Activated T-helper 17 cell treated with anti-CD3 and anti-CD28 coated beads, Interleukin-2, amount 50 U/mL, for 72 hours (primary cell): ENCODE measurements at regions not wholly inside any gene's neighbourhood (a gene's known extent, or its start where the extent isn't known, plus 50 kb on each side); places are given as distances from the start of the nearest gene placed in this dataset.
"Not testable (repeated sequence)": the region's sequence is repeated elsewhere in the genome, so short reads cannot be mapped to it uniquely, and the experiment has no call there.

Experiments
- ATAC-seq: fragments of 150-1000 bp; cut with Tn5 transposase; replicated peaks from 2 replicates; pipeline ENCODE4 v1.10.0; 2021; ENCODE audit warnings: mild to moderate bottlenecking, moderate library complexity
- H3K27ac Mint-ChIP-seq: one replicate; pipeline ENCODE4 v1.8.0; 2022; ENCODE audit warnings: mixed read lengths
- H3K27me3 Mint-ChIP-seq: one replicate; pipeline ENCODE4 v1.8.0; 2022; ENCODE audit warnings: mixed read lengths
- H3K36me3 Mint-ChIP-seq: one replicate; pipeline ENCODE4 v1.8.0; 2022; ENCODE audit warnings: low read depth, mild to moderate bottlenecking, mixed read lengths
- H3K4me1 Mint-ChIP-seq: one replicate; pipeline ENCODE4 v1.8.0; 2022; ENCODE audit warnings: mixed read lengths
- H3K4me3 Mint-ChIP-seq: one replicate; pipeline ENCODE4 v1.8.0; 2022; ENCODE audit warnings: mild to moderate bottlenecking, mixed read lengths
- H3K9me3 Mint-ChIP-seq: one replicate; pipeline ENCODE4 v1.8.0; 2022; ENCODE audit warnings: mixed read lengths

- Mint-ChIP-seq H3K36me3 (no peaks in the 10 kb centered on the region), H3K4me3 (no peak overlapping the region), H3K9me3 (no peaks in the 10 kb centered on the region), H3K27ac (no peak overlapping the region), H3K4me1 (no peaks in the 10 kb centered on the region), H3K27me3 (no peaks in the 10 kb centered on the region)
- ATAC-seq = no peak
Observed at GRCh38 chr18:14963246-14963645, 215.3 kb downstream of the ANKRD30B start.

DNA sequence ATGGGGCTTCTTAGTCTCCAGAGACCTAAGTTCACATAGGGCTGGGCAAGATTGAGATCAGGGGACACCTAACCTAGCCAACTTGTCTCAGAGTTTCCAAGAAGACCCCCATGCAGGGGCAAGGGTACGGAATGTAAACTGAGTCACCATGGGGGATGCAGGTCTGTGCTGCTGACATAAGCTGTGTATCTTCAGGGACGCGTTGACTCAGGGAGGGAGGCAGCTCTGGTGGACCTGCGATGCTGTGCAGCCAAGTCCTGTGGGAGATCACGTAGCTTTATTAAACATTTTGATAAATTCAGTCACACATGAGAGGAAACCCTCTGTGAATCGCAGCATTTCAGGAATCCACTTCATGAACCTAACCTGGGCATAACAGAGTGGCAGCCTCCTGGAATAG lies 216.0 kb downstream of the ANKRD30B start:
- no peaks in the 10 kb centered on the region for H3K9me3 Mint-ChIP-seq
- no peaks in the 10 kb centered on the region for H3K4me1 Mint-ChIP-seq
- no peaks in the 10 kb centered on the region for H3K27me3 Mint-ChIP-seq
- H3K36me3 Mint-ChIP-seq = no peaks in the 10 kb centered on the region
- no peak overlapping the region for H3K27ac Mint-ChIP-seq
- ATAC-seq = no peak
- no peak overlapping the region for H3K4me3 Mint-ChIP-seq

DNA sequence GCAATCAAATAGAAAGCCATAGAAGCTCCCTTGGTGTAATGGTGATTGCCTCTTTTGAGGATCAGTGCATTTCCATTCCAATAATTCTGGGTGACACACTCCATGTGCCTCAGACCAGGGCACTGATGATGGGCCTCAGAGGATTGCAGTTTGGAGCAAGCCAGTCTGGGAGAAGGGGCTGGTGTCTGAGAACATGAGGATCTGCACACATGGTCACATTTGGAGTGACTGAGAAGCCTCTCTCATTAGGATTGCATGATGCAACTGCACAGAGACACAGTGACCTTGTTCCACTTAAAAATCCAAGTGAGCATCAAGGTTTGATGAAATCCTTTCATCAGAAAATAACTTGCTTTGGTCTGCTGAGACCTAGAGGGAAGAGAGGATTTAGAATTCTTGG lies 216.4 kb downstream of the ANKRD30B start:
- Mint-ChIP-seq H3K36me3 (no peaks in the 10 kb centered on the region), H3K9me3 (no peaks in the 10 kb centered on the region), H3K4me1 (no peaks in the 10 kb centered on the region), H3K27ac (no peak overlapping the region), H3K4me3 (no peak overlapping the region), H3K27me3 (no peaks in the 10 kb centered on the region)
- ATAC-seq = no peak

DNA sequence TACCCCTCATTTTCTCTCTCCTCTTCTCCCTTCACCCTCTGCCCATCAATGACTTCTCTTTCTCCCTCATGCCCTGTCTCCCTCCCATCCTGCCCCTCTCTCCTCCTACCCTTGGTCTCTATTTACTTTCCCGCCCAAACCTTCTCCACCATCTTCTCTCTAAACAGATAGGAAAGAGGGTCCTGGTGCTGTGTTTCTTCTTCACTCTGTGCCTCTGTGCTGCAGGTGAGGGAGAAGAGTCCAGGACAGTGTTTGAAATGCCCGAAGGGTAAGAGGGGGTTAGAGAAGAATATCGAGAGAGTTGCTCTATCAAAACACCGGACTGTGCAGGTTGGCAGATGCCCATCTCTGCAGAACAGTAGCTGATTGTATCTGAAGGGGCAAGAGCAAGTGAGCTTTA lies 217.0 kb downstream of the ANKRD30B start:
- H3K9me3 Mint-ChIP-seq, H3K27me3 Mint-ChIP-seq, H3K36me3 Mint-ChIP-seq, H3K27ac Mint-ChIP-seq, ATAC-seq, H3K4me3 Mint-ChIP-seq, H3K4me1 Mint-ChIP-seq: not testable (repeated sequence)

DNA sequence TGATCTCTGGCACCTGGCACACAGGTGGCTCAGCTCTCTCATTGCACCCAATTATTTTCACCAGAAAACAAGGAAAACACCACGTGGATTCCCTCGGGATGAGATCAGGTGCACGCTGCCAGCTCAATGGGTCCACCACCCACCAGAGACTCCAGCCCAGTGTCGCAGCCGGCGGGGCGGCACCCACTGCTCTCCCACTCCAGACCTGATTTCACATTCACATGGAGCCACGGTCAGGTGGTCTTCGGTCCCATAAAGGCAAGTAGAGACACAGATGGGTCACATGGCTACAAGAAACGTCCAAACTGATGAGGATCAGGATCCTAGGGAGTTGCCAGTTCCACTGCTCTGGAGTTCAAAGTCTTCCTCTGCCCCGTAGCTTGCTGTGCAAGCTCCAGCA lies 217.6 kb downstream of the ANKRD30B start:
- no peaks in the 10 kb centered on the region for H3K36me3 Mint-ChIP-seq

GRCh38 chr18:14967246-14967645 lies 219.3 kb downstream of the ANKRD30B start:
- H3K27me3 Mint-ChIP-seq, H3K4me3 Mint-ChIP-seq, H3K27ac Mint-ChIP-seq, ATAC-seq, H3K4me1 Mint-ChIP-seq, H3K9me3 Mint-ChIP-seq, H3K36me3 Mint-ChIP-seq: not testable (repeated sequence)

More for the DNA sequence above, 217.6 kb downstream of the ANKRD30B start:
- H3K27ac Mint-ChIP-seq = no peak overlapping the region
- H3K9me3 Mint-ChIP-seq = no peaks in the 10 kb centered on the region
- no peaks in the 10 kb centered on the region for H3K4me1 Mint-ChIP-seq
- no peak overlapping the region for H3K4me3 Mint-ChIP-seq
- no peaks in the 10 kb centered on the region for H3K27me3 Mint-ChIP-seq
- ATAC-seq = no peak

- no peaks in the 10 kb centered on the region for H3K9me3 Mint-ChIP-seq
- H3K27me3 Mint-ChIP-seq = no peaks in the 10 kb centered on the region
- no peak for ATAC-seq
- H3K27ac Mint-ChIP-seq = no peak overlapping the region
- no peaks in the 10 kb centered on the region for H3K4me1 Mint-ChIP-seq
- H3K4me3 Mint-ChIP-seq = no peak overlapping the region
- H3K36me3 Mint-ChIP-seq = no peaks in the 10 kb centered on the region
Observed at GRCh38 chr18:14969500-14969899, 221.5 kb downstream of the ANKRD30B start.

- Mint-ChIP-seq H3K36me3 (no peaks in the 10 kb centered on the region), H3K4me3 (no peak overlapping the region), H3K27me3 (no peaks in the 10 kb centered on the region), H3K27ac (no peak overlapping the region), H3K9me3 (no peaks in the 10 kb centered on the region), H3K4me1 (no peaks in the 10 kb centered on the region)
- no peak for ATAC-seq
Observed at GRCh38 chr18:14970027-14970426, 222.1 kb downstream of the ANKRD30B start.

DNA sequence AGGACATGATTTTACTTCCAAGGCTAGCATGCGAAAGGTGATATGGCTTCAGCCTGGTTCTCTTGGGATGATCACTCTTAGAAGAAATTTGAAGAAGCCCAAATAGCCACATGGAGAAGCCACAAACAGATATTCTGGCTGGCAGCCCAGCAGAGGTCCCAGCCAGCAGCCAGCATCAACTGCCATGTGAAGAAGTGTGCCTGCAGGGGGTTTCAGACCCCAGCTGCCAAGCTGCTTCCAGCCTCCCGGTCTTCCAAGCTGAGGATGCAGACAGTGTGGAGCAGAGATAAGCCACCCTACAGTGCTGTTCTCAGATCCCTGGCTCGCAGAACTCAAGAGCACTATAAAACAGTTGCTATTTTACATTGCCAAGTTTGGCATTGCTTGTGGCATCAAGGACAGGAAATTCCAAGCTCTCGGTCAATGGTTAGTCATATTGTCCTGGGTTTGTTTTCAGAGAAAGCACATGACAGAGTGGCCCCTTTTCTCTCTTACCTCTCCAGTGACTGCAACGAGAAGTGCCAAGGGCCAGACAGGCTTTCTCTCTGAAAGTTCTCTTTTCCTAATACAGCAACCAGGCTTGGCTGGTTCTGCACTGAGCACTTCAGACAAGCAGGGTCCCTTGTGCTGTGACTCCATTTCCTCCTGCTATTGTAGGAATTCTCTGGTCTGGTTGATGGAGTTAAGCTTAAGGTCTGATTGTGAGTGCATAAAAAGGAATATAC lies 223.7 kb downstream of the ANKRD30B start:
- H3K9me3 Mint-ChIP-seq = no peaks in the 10 kb centered on the region

GRCh38 chr18:14973421-14973820 lies 225.4 kb downstream of the ANKRD30B start:
- not testable (repeated sequence) for H3K36me3 Mint-ChIP-seq, H3K4me3 Mint-ChIP-seq, H3K4me1 Mint-ChIP-seq, H3K27ac Mint-ChIP-seq, H3K27me3 Mint-ChIP-seq, ATAC-seq, H3K9me3 Mint-ChIP-seq

More for the DNA sequence above, 223.7 kb downstream of the ANKRD30B start:
- no peak overlapping the region for H3K4me3 Mint-ChIP-seq
- H3K36me3 Mint-ChIP-seq = no peaks in the 10 kb centered on the region
- no peak for ATAC-seq
- no peak overlapping the region for H3K27ac Mint-ChIP-seq
- H3K27me3 Mint-ChIP-seq = no peaks in the 10 kb centered on the region
- H3K4me1 Mint-ChIP-seq = no peaks in the 10 kb centered on the region

DNA sequence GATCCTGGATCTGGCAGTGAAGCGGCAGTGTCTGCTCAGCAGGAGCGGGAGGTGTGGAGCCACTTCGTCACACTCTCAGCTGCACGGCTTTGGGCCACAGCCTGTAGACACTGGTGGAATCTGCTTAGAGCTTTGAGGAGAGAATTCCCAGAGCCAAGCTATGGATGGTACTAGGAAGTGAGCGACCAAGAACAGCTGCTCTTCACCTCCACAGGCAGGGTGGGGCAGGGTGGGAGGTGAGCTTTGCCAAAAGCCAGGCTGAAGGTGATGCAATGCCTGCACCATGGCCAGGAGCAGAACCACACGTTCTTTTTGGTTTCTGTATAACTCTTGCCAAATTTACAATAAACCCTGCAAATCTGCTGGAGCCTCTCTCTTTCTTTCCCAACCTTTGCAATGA lies 226.1 kb downstream of the ANKRD30B start:
- ATAC-seq = no peak
- Mint-ChIP-seq H3K4me3 (no peak overlapping the region), H3K4me1 (no peaks in the 10 kb centered on the region), H3K27ac (no peak overlapping the region), H3K36me3 (no peaks in the 10 kb centered on the region), H3K9me3 (no peaks in the 10 kb centered on the region), H3K27me3 (no peaks in the 10 kb centered on the region)

- Mint-ChIP-seq H3K27me3 (no peaks in the 10 kb centered on the region), H3K36me3 (no peaks in the 10 kb centered on the region), H3K9me3 (no peaks in the 10 kb centered on the region), H3K4me1 (no peaks in the 10 kb centered on the region), H3K4me3 (no peak overlapping the region), H3K27ac (no peak overlapping the region)
- no peak for ATAC-seq
Observed at GRCh38 chr18:14974576-14974975, 226.6 kb downstream of the ANKRD30B start.

DNA sequence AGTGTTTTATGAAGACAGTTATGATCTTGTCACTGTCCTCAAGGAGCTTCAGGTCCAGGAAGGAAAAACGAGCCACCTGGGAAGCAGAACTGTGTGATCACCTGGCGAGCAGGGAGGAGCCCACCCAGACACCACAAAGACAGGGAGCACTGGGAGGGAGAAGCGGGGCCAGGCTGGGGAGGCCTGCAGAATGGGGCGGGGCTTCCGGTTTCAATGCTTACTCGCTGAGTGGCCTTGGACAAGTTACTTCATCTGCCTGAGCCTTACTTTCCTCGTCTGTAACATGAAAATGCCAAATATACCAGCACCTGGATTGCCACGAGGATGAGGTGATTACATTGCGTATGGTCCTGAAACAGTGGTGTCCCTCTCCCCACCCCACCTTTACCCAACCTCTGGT lies 227.5 kb downstream of the ANKRD30B start:
- Mint-ChIP-seq H3K9me3 (no peaks in the 10 kb centered on the region), H3K27me3 (no peaks in the 10 kb centered on the region), H3K36me3 (no peaks in the 10 kb centered on the region), H3K27ac (no peak overlapping the region), H3K4me1 (no peaks in the 10 kb centered on the region), H3K4me3 (no peak overlapping the region)
- no peak for ATAC-seq

DNA sequence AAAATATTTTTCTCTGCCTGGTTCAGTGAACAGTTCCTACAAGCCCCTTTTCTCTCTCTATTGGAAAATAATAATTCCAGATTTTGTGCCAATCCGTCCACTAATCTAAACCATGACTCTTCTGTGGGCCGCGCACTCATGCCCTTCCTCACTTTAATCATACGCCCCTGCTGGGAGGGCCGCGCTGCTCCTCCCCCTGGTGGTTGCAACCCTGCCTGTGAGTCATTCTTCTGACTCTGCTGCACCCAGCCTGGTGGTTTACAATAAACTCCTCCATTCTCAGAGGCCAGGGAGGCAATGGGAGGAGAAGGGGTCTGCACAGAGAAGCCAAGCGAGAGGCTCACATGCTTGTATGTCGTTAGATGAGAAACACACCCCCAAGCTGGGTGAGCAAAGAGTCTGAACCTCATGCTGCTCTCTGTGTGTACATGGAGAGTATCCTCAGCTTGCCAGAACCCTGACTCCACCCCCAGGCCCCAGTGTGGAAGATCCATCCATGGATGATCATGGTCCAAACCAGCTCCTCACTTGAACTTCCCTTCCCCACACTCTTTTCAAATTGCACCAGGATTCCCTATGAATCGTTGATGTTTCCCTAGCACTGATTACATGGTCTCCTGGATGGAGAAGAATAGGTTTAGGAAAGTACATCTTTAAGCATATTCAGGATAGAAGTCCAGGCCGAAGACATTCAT lies 228.9 kb downstream of the ANKRD30B start:
- Mint-ChIP-seq H3K27ac (no peak overlapping the region), H3K36me3 (no peaks in the 10 kb centered on the region), H3K4me3 (no peak overlapping the region), H3K9me3 (no peaks in the 10 kb centered on the region), H3K4me1 (no peaks in the 10 kb centered on the region), H3K27me3 (no peaks in the 10 kb centered on the region)
- ATAC-seq = no peak

DNA sequence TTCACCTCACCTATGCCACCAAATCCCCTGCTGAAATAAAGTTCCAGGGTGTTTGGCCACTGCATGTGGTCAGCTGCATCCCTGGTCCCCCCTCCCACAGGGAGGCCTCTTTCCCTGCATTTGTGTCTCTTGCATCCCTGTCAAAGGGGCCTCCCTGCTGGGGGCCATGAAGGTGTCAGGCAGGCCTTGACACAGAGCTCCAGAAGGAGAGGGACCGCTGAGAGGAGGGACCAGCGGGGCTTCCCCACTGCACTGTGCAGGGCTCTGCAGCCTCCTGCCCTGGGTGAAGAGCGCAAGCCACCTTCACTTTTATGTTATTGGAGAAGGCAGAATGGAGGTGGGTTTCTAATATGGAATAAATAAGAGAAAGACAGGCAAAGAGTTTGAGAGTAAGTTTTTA lies 230.2 kb downstream of the ANKRD30B start:
- no peak for ATAC-seq
- H3K9me3 Mint-ChIP-seq = no peaks in the 10 kb centered on the region
- H3K4me3 Mint-ChIP-seq = no peak overlapping the region
- no peaks in the 10 kb centered on the region for H3K27me3 Mint-ChIP-seq
- no peak overlapping the region for H3K27ac Mint-ChIP-seq
- no peaks in the 10 kb centered on the region for H3K36me3 Mint-ChIP-seq
- H3K4me1 Mint-ChIP-seq = no peaks in the 10 kb centered on the region
